Right lung (tissue), 2 donors: ENCODE measurements at regions not wholly inside any gene's neighbourhood (a gene's known extent, or its start where the extent isn't known, plus 50 kb on each side); places are given as distances from the start of the nearest gene placed in this dataset.
A peak's percentile ranks its signal among the peaks of the same experiment; 100 is the strongest.

ENCODE experiments used
- DNase-seq, 2 donors: peaks; one replicate each; pipeline ENCODE4 v3.0.0-alpha.2; 2013

GRCh38 chr15:38695249-38696108, 130.9 kb upstream of the RASGRP1 start:
- DNase-seq, result no peak

- no peak for DNase-seq
Observed at GRCh38 chr15:38696109-38696727, 131.6 kb upstream of the RASGRP1 start.

GRCh38 chr15:38696790-38697495, 132.3 kb upstream of the RASGRP1 start:
- no peak for DNase-seq

- DNase-seq, result no peak
Observed at GRCh38 chr15:38698254-38698653, 133.6 kb upstream of the RASGRP1 start.

- peak in 1 of 2 donors; percentile 31 for DNase-seq
Observed at GRCh38 chr15:38699633-38700230, 135.1 kb upstream of the RASGRP1 start.

GRCh38 chr15:38701149-38701548, 136.5 kb upstream of the RASGRP1 start:
- no peak for DNase-seq

- DNase-seq, result no peak
Observed at GRCh38 chr15:38702178-38702912, 137.7 kb upstream of the RASGRP1 start.

GRCh38 chr15:38705436-38706219, 141.0 kb upstream of the RASGRP1 start:
- no peak for DNase-seq

GRCh38 chr15:38706956-38707355, 142.3 kb upstream of the RASGRP1 start:
- DNase-seq, result no peak

- peak; percentile 25 to 52 for DNase-seq
Observed at GRCh38 chr15:38707802-38708671, 143.4 kb upstream of the RASGRP1 start.

- DNase-seq, result no peak
Observed at GRCh38 chr15:38708672-38709180, 144.1 kb upstream of the RASGRP1 start.

GRCh38 chr15:38709196-38709595, 144.6 kb upstream of the RASGRP1 start:
- DNase-seq, result no peak

GRCh38 chr15:38714309-38715072, 149.9 kb upstream of the RASGRP1 start:
- no peak for DNase-seq

- DNase-seq, result no peak
Observed at GRCh38 chr15:38720893-38721567, 156.4 kb upstream of the RASGRP1 start.

GRCh38 chr15:38721568-38721945, 156.9 kb upstream of the RASGRP1 start:
- DNase-seq, result no peak

GRCh38 chr15:38722236-38722635, 157.6 kb upstream of the RASGRP1 start:
- DNase-seq, result no peak

- no peak for DNase-seq
Observed at GRCh38 chr15:38724827-38725226, 160.2 kb upstream of the RASGRP1 start.

- DNase-seq, result no peak
Observed at GRCh38 chr15:38726187-38726586, 161.6 kb upstream of the RASGRP1 start.
